LoVo (cell line): ENCODE measurements at regions not wholly inside any gene's neighbourhood (a gene's known extent, or its start where the extent isn't known, plus 50 kb on each side); places are given as distances from the start of the nearest gene placed in this dataset.

Experiments
- DNase-seq: peaks from one replicate; pipeline ENCODE4 v3.0.0-alpha.2; 2016; ENCODE audit warnings: low spot score

- DNase-seq = no peak
These were observed 488.5 kb upstream of the MDFIC2 start for GRCh38 chr3:70800951-70801350.

GRCh38 chr3:70789878-70790277 is 477.4 kb upstream of the MDFIC2 start:
- DNase-seq = no peak

- no peak for DNase-seq
These were observed 468.4 kb upstream of the MDFIC2 start for GRCh38 chr3:70780790-70781189.

- no peak for DNase-seq
These were observed 466.9 kb upstream of the MDFIC2 start for GRCh38 chr3:70779296-70779695.

GRCh38 chr3:70776081-70776480 is 463.6 kb upstream of the MDFIC2 start:
- no peak for DNase-seq

GRCh38 chr3:70775257-70775656 is 462.8 kb upstream of the MDFIC2 start:
- no peak for DNase-seq

- DNase-seq = no peak
These were observed 462.2 kb upstream of the MDFIC2 start for GRCh38 chr3:70774641-70775040.

GRCh38 chr3:70771426-70772147 is 459.1 kb upstream of the MDFIC2 start:
- DNase-seq = no peak

- DNase-seq = no peak
These were observed 458.2 kb upstream of the MDFIC2 start for GRCh38 chr3:70770650-70771049.

- DNase-seq = no peak
These were observed 453.9 kb upstream of the MDFIC2 start for GRCh38 chr3:70766301-70766700.

- no peak for DNase-seq
These were observed 451.5 kb upstream of the MDFIC2 start for GRCh38 chr3:70763894-70764293.

- DNase-seq = no peak
These were observed 445.2 kb upstream of the MDFIC2 start for GRCh38 chr3:70757658-70758057.

GRCh38 chr3:70755526-70755925 is 443.1 kb upstream of the MDFIC2 start:
- no peak for DNase-seq

GRCh38 chr3:70754314-70754713 is 441.9 kb upstream of the MDFIC2 start:
- DNase-seq = no peak

- no peak for DNase-seq
These were observed 441.1 kb upstream of the MDFIC2 start for GRCh38 chr3:70753572-70753971.

- no peak for DNase-seq
These were observed 439.6 kb upstream of the MDFIC2 start for GRCh38 chr3:70752051-70752450.

- no peak for DNase-seq
These were observed 436.7 kb upstream of the MDFIC2 start for GRCh38 chr3:70749122-70749521.

- DNase-seq = no peak
These were observed 436.2 kb upstream of the MDFIC2 start for GRCh38 chr3:70748593-70748992.

- DNase-seq = no peak
These were observed 435.4 kb upstream of the MDFIC2 start for GRCh38 chr3:70747847-70748246.

GRCh38 chr3:70744536-70744935 is 432.1 kb upstream of the MDFIC2 start:
- DNase-seq = no peak

GRCh38 chr3:70743754-70744153 is 431.3 kb upstream of the MDFIC2 start:
- DNase-seq = no peak

GRCh38 chr3:70742081-70742480 is 429.6 kb upstream of the MDFIC2 start:
- DNase-seq = no peak

GRCh38 chr3:70740872-70741271 is 428.4 kb upstream of the MDFIC2 start:
- no peak for DNase-seq

- no peak for DNase-seq
These were observed 427.6 kb upstream of the MDFIC2 start for GRCh38 chr3:70740071-70740470.
